ENCODE measurements at regions not wholly inside any gene's neighbourhood (a gene's known extent, or its start where the extent isn't known, plus 50 kb on each side); places are given as distances from the start of the nearest gene placed in this dataset.

DNA sequence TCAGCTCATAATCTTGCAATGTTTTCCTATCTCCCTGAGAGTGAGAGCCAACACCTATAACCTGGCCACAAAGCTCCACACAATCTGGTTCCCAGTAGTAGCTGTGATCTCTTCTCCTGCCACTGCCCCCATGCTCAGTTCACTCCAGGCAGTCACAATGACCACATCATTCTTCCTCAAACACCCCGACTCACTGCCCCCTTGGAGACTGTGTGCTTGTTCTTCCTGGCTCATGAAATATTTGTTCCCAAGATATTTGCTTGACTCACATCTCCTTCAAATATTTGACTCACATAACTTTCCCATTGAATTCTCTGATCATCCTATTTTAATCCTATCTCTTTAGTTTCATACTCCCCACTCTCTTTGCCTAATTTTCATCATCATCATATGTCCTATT lies 173.7 kb downstream of the AREG start:
- no peak for DNase-seq

DNA sequence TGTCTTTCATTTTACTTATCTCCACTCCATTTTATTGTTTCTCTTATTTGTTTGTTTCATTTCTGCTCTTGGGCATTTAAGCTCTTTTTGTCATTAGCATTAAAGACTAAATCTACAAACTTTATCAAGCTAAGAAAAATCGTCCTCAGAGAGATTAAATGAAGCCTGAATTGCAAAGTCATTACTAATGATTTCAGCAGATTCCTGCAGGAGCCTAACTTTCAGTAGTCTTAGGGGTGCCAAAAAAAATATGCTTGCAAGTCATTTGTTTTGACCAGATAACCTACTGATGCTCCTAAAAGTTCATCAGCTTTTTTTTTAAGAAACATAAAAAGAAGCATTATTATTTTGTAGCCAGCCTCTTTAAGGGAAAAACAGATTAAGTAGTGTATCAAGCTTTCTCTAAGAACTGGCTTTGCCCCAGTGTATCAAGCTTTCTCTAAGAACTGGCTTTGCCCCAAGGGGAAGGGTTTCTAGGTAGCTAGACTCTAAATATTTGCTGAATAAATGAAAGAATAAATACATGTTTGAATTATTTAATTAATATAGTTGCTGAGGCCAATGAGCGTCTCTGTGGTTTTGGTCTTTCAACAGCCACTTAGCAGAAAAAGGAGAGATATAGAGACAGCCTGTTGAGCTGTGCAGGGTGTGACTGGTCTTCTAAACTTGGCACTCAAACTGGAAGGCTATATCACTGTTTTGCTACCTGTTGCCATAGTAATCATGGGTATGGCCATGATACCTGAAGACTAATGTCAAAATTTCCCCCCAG lies 174.2 kb downstream of the BTC start:
- no peak for DNase-seq

DNA sequence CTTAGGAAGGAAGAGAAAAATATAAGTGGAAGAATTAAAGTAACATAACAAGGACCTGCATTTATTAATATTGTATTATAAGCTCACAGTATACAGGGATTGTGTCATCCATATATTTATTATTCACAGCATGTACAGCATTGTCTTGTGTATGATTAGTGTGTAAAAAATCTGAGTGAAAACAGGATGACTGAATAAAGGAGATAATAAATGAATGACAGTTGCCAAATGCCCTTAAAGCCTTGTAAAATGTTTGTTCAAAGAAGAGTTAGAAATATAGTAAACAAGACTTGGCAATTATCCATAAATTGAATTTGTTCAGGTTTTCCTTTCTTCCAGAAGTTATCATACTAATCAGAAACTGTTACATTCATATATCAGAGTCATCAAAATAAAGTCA lies 172.7 kb downstream of the BTC start:
- no peak for DNase-seq

DNA sequence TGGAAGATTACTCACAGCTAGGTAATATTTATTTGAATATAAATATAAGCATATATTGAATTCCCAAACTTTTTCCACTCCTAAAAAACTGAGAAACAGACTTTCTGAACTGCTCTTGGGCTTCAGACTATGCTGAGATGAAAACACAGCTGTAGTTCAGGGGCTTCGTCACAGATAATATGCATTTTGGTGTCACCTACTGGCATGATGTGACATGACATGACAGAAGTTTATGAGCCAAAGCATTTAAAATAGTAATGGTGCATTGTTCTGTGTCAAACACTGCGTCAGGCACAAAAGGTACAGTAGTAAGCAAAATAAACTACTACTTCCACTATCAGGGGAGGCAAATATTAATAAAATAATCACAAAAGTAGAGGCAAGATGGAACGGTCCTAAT lies 171.3 kb downstream of the BTC start:
- no peak for DNase-seq

DNA sequence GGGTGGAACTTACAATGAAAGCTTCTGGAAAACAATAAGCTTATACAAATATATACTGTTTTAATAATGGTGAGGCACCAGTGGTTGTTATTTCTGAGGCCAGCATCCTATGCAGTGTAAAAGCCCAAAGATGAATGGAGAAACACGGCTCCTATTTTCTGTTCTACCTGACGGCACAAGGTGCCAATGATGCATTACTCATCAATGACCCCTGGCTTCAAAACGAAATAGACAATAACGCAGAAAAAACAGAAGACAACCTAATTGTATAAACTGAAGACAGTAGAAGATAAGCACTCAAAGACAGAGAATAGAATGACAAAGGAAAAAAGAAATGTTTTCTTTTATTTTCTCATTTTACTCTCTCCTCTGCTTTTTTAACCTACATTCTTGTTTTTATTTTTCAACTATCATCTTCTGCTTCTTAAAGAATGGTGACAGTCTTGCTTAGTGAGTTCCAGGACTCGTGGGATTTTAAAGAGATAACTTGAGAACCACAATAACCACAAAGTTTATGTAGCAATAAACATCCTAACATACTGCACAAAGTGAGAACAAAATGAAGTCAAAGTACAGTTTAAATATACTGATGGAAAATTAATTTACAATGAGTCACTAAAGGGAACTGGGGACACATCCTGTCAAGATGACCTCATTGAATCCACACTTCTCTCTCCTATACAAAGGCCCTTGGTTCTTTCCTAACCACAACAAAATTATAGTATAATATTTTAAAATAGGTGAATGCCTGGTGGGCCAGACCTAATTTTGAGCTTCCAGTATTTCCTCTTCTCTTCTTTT lies 169.8 kb downstream of the BTC start:
- DNase-seq = no peak

DNA sequence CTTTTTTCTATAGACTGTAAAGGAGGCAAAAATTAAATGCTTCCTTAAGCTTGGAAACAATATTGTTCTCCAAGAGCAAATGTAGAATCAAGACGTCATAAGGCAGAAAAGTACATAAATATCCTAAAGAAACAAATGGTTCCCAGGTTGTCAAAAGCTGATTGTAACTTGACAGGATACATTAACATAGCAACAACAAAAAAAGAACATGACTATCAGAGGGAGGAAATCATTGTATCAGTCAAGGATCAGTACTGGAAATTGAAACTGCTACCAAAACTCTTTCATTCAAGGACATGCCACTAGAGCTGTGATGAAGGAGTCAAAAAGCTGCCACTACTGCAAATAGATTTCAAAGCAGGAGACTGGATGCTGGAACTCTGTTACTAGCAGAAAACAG lies 168.3 kb downstream of the BTC start:
- no peak for DNase-seq

DNA sequence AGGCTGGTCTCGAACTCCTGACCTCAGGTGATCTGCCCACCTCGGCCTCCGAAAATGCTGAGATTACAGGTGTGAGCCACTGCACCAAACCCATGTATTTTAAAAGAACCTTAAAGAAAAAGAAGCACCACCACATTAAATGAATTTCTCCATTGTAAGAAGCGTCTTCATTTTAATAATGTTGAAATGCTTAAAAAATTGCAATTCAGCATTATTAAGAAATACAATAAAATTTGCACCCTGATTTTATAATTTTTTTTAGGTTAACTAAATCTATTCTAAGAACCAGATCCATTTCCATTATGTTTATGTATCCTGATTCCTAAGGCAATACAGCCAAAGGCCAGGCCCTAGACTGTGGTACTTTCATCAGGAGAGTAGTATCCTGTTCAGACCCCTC lies 167.2 kb downstream of the BTC start:
- no peak for DNase-seq

DNA sequence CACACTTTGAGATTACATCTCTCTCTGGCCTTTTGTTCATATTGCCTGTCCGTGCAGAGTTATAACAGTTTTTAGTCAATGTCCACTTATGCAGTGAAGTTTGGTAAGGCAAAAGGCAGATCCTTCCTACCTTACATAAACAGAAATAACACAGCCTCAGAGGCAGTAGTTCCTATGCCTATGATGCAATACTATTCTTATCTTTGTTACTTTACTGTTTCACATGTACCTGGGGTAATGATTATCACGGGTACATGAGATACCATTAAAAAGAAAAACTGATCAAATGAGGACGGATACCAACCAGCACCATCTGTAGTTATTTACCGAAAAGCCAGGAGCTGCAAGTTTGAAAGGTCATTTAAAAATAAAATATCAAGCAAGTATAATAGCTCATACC lies 166.8 kb downstream of the BTC start:
- no peak for DNase-seq

DNA sequence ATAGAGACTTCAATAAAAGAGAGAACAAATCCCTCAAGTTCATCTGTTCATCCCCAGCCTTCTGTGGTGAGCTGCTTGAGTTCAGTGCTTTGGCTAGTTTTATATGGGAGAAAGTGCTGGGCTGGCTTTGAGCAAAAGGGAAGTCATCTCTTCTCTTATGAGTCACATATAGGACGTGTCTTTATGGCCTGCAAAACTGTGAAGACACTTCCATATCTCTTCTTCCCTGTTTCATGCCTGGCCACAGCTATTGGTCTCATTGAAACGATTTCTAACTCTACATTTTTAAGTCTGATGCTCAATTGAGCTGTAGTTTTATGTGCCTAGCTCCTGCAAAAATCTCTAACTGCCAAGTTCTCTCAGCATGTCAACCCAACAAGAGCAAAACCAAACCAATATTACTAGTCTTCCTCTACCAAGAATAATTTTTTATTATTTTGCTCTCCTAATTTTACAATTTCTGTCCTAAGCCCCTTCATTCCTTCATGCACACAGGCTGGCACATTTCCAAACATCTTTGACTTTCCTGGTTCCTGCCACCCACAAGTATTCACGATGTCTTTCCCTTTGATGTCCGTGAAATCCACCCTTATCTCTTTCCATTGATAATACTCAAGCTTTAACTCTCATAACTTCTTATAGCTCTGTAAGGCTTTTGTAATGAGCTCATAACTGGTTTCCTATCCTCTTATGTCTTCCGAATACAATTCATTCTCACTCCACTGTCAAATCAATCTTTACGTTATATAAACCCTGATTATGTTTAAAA lies 165.3 kb downstream of the BTC start:
- DNase-seq = no peak

DNA sequence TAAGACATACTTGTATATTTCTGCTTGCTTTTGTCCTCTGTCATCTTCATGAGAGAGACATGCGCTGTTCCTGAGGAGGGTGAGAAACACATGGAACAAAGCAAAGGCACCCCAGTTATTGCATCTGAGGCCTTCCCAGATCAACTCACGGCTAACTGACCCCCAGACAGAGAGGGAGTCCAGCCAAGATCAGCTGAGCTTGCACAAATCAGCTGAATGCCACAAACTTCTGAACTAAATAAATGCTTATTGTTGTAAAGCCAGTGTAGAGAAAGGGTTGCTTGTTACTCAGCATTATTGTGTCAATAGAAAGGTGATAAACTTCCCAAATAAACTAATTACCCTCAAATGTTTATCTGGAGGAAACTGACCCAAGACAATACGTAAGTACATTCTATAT lies 163.8 kb downstream of the BTC start:
- no peak for DNase-seq

DNA sequence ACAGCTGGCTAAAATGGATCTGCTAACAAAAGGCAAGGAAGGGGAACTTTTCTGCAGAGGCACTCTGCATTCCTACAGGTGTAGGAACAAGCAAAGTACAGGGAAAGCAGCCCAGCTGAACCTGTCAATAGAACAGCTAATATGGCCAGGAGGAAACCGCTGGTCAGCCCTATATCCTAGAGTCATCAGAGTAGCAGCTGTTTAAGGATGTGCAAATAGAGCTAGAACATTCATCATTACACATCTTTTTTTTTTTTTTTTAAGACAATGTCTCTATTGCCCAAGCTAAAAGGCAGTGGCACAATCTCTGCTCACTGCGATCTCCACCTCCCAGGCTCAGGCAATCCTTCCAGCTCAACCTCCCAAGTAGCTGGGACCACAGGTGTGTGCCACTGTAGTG lies 163.0 kb downstream of the BTC start:
- no peak for DNase-seq

DNA sequence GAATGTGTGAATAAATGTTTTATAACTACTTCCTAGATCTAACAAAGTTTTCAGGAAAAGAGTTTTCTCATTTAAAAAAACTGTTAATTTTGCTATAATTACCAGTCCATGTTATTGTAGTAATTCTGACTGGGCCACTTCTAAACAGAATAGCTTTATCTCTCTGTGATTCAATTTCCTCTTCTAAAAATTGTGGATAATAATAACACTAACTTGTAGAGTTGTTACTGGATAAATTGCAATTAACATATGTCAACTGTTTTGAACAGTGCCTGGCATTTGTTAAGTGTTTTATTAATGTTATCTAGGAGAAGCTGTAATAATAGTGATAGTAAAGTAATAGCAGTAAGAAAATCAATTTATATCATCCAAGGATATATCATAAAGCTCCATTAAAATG lies 162.3 kb downstream of the BTC start:
- no peak for DNase-seq

DNA sequence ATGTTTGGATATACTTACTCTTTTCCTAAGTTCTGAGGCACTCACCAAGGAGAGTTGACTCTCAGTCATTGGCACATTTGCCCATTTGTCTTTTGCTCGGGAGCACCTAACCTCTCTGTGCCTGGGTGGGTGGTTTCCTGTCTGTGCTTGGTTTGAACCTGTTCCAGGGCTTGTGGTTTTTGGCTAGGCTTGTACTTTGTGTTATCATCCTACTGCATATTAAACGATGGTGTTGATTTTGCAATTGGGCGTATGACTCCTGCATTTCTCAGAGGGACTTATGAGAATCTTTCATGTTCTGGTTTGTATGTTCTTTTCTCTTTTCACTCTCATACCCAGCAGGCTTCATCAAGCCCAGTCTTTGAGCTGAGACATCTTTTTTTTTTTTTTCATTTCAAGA lies 161.7 kb downstream of the BTC start:
- no peak for DNase-seq

DNA sequence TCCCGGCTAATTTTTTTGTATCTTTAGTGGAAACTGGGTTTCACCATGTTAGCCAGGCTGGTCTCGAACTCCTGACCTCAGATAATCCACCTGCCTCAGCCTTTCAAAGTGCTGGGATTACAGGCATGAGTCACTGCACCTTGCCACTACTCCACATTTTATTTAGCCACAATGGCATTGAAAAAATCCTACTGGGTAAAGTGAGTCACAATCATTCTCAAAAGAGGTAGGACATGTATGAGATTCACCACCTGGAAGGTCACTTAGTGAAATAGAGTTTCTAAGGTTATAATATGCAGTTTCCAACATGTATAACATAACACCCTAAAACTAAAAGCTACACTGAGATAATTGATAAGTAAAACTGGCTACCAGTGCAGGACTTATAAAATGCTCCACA lies 159.2 kb downstream of the BTC start:
- no peak for DNase-seq

DNA sequence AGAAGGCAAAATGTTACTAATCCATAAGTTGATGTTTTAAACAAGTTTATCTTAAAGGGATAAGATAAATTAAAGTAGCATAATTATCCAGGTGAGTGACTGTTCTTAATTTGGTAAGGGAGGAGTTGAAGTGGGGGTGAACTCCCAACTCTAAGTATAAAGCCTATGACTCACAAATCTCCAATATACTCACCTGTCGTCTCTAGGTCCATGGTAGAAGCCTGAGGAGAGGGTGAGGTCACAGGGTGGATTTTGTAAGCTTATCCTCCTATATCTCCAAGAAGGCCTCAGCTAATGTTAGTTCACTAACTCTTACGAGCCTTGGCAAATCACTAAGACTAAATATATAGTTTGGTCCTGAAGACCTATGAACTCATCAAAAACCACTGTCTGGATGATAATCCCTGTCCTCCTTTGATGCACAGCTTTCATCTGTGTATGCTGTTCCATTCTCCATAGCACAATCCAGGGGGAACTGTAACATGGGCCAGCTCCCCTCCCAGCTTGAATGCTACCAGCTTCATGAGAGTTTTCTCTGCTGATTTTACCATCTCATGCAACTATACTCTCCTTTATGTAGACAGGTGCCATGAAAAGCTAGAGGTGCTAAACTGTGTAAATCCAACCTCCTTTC lies 158.7 kb downstream of the BTC start:
- DNase-seq = no peak

DNA sequence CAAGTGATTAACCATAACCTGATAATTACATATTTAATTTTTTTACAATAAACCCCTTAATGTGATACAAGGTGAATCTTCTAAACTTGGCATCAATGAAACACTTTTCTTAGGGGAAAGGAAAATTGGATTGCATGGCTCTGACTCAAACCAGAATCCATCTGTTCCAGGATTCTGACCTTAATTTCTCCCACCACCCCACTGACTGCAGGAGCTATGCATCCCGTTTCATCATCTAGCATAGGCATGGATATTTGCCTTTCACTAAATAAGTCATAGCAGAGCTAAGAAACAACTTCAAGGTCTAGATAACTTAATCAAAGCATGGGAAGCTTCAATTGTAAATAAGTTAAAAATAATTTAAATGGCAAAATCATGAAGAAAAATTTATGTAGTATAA lies 156.3 kb downstream of the BTC start:
- DNase-seq = no peak

DNA sequence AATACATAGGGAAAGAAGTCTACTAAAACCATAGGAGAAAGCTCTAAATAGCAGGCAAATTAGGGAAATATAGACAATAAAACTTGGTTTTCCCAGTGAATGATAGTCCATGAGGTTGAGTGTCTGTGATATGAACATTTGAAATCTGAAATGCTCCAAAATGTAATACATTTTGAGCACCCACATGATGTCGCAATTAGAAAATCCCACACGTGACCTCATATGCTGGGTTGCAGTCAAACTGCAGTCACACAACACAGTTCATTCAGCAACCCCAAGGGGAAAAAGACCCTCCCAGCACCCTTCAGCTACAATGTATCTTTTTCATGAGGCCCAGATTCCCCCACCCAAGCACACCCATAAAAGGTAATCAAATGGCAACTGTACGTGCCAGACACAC lies 155.6 kb downstream of the BTC start:
- DNase-seq = no peak

DNA sequence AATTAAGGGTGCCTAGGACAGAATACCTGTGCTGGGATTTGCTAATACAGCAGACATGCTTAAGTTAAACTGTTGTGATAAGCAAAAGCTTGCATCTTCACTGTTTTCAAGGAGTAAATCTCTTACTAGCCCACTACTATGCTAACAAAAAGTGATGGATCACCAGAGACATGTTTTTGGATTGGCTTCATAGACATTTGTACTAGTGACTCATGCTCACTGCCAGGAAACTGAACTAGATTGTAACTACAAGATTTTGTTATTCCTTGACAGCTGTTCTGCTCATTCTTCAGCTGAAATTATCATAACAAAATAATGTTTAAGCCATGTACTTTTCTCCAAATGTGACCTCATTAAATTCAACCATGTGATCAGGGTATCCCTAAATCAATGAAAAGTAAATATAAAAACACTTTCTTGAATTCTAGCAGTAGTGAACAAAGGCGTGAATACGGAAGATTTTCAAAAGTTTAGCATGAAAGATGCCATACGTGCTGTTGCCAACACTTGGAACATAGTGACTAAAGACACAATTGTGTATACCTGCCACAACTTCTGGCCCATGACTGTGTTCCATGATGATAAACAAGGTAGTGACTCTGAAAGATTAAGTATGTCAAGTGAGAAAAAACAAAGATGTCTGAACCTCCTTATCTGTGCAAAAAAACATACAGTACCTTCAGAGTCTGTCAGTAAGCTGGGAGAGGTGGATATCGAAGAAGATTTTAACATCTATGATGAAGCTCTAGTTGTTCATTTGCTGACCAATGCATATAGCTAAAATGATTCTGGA lies 154.0 kb downstream of the BTC start:
- no peak for DNase-seq

DNA sequence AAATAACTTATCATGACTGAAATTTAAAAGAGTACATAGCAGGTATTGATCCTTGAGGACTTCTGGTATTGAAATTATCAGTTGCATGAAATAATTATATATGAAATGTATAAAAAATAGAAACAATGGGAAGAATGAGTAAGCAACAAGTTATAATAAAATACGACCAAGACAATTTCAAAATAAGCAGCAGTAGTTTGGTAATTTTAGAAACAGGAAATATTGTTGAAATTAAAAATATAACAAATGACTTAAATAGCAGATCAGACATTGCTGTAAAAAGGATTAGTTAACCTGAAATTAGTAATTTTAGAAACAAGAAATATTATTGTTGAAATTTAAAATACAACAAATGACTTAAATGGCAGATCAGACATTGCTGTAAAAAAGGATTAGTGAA lies 152.3 kb downstream of the BTC start:
- no peak for DNase-seq

DNA sequence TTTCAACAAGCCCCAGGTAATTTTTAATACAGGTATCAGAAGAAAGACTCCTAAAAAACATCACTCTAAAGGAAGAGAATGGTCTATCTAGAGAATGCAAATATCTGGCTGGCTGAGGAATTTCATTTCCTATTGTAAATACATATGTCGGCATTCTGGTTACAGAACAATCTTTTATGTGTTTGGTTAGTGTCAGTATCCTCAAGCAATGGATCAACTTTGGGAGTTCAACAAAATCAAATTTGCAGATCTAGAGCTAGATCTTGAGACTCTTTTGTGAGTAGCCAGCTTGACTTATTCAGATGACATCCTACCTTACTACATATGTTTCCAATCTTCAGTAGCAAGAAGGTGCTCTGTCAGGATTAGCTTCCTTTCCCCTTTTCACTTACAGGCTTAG lies 145.1 kb downstream of the BTC start:
- no peak for DNase-seq

DNA sequence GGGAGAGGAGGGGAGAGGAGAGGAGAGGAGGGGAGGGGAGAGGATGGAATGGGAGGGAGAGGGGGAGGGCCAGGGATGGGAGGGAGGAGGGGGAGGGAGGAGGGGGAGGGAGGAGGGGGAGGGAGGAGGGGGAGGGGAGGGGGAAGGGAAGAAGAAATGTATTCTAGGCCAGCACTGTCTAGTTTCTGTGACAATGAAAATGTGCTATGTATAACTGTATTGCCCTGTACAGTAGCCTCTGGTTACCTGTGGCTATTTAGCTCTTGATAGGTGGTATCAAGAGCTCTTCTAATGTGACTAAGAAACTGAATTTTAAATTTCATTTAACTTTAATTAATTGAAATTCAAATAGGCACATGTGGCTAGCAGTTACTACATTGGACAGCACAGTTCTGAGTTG lies 143.1 kb downstream of the BTC start:
- no peak for DNase-seq

All from NCI-H510A (cell line).